C4-2B (cell line): ENCODE measurements at regions not wholly inside any gene's neighbourhood (a gene's known extent, or its start where the extent isn't known, plus 50 kb on each side); places are given as distances from the start of the nearest gene placed in this dataset.
"Not testable (repeated sequence)": the region's sequence is repeated elsewhere in the genome, so short reads cannot be mapped to it uniquely, and the experiment has no call there.

Experiments used
- H3K27ac ChIP-seq: fragments of 450-650 bp; 2 replicates; pipeline ENCODE4 v1.5.1; 2017
- CTCF ChIP-seq: fragments of 450-650 bp; conservative IDR thresholded peaks from 2 replicates; pipeline ENCODE4 v1.5.1; 2017; ENCODE audit warnings: mild to moderate bottlenecking
- ZFX ChIP-seq: fragments of 450-650 bp; IDR thresholded peaks from 2 replicates; pipeline ENCODE4 v1.6.1; 2017

DNA sequence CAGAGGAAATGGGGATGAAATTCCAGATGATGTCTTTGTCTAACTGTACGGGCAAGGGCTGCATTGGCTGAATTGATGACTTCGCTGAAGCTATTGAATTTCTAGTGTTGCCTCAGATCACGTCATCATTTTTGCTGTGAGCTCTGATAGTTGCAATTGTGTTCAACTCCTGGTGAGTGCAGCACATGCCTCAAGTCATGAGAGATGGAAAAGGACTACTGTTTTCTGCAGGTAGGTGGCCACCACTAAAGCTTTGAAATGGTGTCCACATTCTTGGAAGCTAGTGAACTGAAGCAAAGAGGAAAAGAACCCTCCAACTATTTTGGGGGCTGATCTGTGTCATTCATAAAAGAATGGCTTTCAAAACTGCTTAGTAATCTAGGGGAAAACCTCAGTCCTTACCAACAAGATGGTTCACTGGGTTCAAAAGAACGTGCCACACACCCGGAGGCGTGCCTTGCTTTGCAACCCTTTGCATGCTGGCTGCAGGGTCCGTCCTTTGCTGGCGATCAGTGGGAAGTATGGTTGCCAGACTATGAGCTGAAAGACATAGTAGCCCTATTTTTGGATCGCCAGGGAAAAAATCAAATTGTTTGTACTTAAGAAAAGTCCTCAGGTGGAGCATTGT is 88.1 kb upstream of the STOX2 start:
- H3K27ac ChIP-seq = no peak overlapping the region
- TF ChIP-seq CTCF (no peak), ZFX (no peak)

GRCh38 chr4:183818591-183818990 is 86.5 kb upstream of the STOX2 start:
- H3K27ac ChIP-seq = not testable (repeated sequence)

DNA sequence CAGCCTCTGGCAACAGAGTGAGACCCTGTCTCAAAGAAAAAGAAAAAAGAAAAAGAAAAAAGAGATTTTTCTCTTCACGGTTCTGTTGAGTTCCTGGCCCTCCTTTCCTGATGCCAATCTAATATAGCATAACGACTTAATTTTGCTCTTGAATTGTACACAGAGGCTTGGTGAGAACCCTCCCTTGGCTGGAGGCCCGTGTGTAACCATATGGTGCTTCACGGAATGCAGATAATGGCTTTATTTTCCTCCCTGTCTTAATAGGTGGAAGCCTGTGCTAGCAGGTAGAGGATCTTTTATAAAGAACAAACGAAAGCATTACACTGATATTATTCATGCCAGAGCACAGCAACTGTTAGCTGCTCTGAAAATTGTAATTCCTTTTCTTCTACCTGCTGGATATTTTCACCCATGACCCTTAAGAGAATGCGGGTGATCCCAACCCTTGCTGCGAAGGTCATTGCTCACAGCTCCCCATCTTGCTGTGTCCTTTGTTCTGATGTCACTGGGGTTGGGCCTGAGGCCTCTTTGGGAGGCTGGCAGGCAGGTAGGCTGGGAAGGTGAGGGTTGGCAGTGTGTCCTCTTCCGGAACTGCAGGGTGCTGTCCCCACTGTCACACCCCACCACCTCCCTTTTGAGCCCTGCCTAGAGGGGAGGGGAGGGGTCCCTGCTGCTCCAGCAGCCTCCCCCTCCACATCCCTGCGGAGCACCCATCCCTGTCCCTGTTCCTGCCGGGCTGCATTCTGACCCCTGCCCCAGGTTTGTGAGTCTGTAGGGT is 83.8 kb upstream of the STOX2 start:
- TF ChIP-seq CTCF (no peak), ZFX (no peak)
- H3K27ac ChIP-seq = no peak overlapping the region

- H3K27ac ChIP-seq = no peak overlapping the region
Observed at GRCh38 chr4:183823434-183823833, 81.7 kb upstream of the STOX2 start.

GRCh38 chr4:183825346-183825745 is 79.8 kb upstream of the STOX2 start:
- no peak overlapping the region for H3K27ac ChIP-seq
- TF ChIP-seq ZFX = no peak
- no peak for TF ChIP-seq CTCF

More at GRCh38 chr4:183823434-183823833, 81.7 kb upstream of the STOX2 start:
- TF ChIP-seq ZFX (no peak), CTCF (no peak)

DNA sequence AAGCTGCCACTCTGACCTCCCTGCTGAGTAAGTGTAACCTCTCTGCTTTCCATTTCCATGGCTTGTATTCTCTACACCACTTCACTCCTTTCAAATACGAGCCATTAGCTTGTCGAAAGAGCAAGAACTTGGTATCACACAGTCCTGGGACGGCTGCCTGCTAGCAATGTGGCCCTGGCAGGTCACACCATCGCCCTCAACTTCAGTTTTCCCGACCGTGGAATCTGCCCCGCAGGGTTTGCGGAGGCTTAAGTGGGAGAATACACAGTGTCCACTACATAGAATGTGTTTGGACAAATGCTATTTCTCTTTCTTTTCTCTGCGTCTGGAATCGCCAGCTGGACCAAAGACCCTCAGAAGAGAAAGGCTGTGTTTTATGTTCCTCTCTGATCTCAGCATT is 78.6 kb upstream of the STOX2 start:
- TF ChIP-seq CTCF (no peak), ZFX (no peak)
- no peak overlapping the region for H3K27ac ChIP-seq

DNA sequence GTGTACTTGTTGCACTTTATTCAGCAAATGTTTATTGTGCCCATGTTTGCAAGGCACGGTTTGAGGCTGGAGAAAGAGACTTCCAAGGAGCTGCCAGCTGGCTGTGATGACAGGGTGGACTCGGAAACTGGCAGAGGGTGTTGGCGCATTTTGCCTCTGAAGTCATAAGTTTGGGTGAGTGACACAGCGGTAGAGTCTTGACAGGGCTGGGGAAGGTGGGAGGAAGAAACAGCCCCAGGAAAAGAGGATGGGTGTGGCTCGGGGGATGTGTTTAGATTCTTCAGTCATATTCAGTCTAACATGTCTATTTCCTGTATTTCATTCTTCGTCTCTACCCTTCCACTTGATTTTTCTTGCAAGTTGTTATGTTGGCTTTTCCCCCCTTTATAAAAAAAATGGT is 77.0 kb upstream of the STOX2 start:
- no peak for TF ChIP-seq CTCF
- no peak for TF ChIP-seq ZFX

GRCh38 chr4:183828839-183829238 is 76.3 kb upstream of the STOX2 start:
- TF ChIP-seq ZFX (no peak), CTCF (no peak)
- H3K27ac ChIP-seq = no peak overlapping the region

More for the DNA sequence above, 77.0 kb upstream of the STOX2 start:
- no peak overlapping the region for H3K27ac ChIP-seq
